Stimulated activated CD4-positive, alpha-beta T cell treated with anti-CD3 and anti-CD28 coated beads, Interleukin-12 subunit alpha, Interleukin-12 subunit beta, amount 100 ng/mL, for 48 hours (primary cell): ENCODE measurements at regions not wholly inside any gene's neighbourhood (a gene's known extent, or its start where the extent isn't known, plus 50 kb on each side); places are given as distances from the start of the nearest gene placed in this dataset.

Experiments
- DNase-seq, 3 donors: peaks; one replicate each; pipeline ENCODE4 v3.0.0-alpha.2; 2020; ENCODE audit warnings: low read depth in 2 of 3, low spot score in 1 of 3

DNA sequence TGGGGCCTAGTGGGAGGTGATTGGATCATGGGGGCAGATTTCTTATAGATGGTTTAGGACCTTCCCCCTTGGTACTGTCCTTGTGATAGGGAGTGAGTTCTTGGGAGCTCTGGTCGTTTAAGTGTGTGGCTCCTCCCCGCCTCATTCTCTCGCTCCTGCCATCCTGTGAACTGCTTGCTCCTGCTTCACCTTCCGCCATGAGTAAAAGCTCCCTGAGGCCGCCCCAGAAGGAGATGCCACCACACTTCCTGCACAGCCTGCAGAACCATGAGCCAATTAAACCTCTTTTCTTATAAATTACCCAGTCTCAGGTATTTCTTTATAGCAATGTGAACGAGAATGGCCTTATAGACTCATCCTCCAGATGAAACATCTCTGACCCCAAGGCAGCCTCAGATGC, 101.5 kb downstream of the KCNF1 start:
- DNase-seq, result no peak

DNA sequence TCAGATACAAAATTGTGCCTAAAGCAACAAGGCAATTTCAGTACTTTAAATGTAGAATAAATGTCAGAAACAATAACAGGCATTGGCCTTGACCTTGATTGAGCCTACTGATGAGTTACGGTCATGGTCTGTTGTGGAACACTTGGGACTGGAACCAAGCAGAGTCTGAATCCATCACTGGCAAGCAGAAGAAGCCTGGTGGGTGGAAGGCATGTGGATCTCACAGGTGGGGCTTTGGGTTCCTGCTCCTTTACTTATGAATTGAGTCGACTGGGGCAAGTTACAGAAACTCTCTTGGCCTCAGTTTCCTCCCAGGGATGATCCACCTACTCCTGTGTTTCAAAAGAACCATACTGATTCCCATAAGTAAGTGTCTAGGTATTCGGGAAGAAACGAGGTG, 102.3 kb downstream of the KCNF1 start:
- DNase-seq, result no peak

DNA sequence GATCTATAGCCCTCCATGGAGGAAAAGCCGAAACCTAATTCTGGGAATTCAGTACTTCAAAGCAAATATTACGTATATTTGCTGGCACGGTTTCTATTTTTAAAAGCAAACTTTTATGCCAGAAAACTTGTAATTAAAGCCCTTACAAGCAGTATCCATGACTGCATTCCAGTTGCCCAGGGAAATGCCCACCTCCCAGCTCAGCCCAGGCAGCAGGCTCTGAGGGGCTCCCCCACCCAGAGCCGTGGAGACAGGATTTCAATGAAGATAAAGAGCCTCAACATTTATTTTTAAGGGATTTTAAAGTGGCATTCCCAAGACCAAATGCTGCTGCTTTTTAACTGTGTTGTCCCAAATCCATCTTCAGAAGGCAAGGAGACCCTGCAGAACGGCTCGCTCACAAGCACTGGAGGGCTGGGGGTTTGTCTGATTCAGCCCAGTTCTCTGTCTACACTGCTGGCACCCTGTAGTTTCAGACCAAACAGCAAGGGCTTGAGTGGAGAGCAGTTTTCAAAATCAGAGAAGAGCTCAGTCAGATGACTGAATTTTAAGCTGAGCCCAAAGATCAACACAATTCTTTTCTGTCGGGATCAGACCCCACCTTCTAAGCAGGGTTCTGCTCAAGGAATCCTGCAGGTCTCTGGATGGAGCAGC, 105.1 kb downstream of the KCNF1 start:
- no peak for DNase-seq

DNA sequence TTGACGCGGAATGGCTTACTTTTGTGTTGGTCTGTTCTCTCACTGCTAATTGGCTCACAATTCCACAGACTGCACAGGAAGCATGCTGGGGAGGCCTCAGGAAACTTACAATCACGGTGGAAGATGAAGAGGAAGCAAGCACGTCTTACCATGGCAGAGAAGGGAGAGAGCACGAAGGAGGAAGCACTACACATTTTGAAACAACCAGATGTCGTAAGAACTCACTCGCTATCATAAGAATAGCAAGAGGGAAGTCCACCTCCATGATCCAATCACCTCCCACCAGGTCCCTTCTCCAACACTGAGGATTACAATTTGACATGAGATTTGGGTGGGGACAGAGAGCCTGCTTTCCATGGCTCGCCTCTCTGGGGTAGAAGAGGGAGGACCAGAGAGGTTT, 106.2 kb downstream of the KCNF1 start:
- DNase-seq, result no peak

DNA sequence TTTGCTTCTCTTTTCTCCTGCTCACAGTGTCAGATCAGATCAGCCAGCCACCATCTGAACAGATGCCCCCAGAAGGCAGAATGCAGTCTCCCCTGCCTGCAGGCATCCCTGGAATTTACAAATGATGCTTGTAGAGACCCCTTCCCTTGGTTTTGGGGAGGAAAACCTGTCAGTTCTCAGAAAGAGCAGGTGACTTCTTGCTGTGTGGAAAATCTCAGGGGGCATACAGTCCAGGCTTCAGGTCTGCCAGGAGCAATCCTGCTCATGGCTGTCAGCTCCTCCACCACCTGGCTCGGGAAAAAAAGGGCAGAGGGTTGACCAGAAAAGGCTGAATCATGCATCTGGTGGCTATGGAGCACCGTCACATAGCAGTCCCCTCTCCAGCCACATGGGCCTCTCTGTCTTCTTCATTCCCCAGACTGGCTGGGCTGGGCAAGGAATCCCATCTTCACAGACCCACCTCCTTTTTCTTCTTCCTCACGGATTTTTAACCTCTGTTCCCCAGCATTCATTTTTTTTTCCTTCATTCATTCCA, 107.0 kb downstream of the KCNF1 start:
- no peak for DNase-seq

DNA sequence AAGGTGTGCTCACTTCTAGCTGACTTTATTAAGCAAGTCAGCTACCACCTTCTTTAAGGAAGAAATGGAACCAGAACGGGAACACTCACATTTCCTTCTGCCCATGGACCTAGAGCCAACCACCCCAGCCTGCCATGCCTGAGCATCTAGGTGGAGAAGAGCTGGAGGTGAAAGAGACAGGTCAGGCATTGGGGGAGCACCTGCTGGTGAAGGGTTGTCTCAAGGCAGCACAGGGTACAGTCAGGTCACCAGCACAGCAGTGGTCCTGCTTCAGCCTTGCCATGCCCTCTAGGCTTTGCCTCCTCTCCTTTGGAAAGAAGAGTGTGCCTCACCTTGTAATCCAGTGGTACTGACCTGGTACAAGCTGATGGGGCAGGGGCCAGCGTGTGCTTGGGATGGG, 107.9 kb downstream of the KCNF1 start:
- DNase-seq, result no peak

DNA sequence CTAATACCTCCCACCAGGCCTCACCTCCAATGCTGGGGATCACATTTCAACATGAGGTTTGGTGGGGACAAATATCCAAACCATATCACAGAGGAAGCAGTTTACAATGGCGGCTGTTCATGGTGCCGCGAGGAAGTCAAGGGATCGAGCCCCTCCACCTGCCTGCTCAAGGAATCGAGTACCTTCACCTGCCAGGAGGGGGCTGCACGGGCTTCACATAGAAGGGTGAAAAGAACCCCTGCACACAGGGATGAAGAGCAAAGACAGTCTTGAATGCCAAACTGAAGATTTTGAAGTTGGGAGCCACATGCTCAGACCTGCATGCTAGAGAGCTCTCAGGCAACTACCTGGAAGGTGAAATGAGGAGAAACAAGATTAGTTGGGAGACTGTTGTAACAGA, 110.3 kb downstream of the KCNF1 start:
- no peak for DNase-seq

DNA sequence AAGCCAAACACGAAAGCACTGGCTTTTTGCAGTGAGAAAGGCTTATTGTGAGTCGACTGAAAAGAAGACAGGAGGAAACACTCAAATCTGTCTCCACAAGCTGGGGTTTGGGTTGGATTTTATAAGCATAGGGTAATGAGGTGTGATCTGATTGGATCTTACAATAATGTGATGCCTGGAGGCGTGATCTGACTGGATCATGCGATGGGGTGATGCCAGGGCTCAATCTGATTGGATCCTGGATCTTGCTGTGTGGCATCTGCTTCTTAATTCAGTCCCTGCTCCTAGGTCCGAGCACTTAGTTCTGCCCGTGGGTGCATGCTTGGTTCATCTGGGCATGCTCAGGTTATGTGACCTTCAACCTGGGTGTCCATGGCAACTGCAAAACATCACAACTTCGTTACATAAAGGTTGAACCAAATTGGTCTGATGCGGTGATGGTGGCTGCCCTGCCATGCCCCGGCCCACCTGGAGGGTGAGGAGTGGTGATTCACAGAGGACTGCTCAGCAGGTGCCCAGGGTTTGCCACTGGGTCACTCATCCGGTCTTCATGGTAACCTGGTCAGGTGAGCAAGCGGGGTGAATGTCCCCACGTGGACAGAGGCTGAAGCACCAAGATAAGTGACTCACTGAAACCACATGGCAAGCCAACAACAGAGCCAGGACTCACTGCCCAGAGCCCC, 111.0 kb downstream of the KCNF1 start:
- DNase-seq, result no peak

DNA sequence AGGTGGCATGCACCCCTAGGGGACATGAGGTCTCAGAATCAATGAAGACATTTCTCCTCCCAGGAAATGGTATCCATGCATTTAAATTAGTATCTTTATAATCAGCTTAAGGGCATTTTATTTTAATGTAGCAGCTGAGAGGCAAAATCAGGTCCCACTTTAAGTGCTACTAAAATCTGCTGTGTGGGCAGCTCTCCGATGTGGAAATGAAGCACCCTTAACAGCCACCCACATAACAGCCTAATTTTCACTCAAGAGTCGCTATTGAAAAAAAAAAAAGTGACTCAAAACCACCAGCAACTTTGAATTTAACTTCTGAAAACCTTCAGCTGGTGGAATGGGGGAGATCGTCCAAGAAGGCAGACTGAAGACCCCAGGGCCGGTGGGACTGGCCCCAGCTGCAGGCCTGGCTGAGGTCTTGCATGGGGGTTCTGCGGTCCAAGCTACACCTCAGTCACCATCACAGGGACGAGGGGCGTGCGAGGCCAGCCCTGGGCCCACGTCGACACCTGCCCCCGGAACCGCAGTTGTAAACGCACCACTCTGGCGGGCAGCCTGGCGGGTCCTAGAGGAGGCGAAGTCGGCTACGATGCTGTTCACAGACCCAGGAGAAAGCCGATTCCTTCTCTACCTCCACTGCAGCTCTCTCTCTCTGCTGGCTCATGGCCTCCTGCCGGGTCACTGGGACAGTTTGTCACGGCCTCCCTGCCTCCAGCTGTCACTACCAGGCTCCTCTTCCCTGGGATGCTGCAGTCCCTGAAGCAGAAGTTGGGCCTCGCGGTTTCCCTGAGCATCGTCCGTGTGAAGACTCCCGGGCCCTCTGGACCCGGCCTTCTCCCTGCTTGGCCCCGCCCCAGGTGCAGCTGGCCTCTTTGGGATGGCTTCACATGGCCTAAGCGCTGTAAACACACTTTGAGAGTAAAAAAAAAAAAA, 111.9 kb downstream of the KCNF1 start:
- DNase-seq, result no peak

DNA sequence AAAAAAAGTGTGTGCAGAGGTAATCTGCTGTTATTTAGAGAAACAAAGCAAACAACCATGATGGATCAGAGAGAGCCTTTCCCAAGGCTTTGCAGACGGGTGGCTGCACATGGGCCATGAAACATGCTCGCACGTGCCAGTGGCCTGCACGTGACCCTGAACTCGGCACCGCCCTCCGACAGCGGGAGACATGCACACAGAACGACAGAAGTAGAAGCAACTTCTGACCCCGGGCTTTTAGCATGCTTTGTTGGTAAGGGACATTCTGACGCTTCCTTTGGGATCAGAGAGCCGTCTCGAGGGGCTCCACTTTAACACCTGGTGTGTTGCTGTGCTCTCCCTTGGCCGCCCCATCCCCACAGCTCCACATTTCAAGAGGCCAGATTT, 112.5 kb downstream of the KCNF1 start:
- DNase-seq, result no peak

DNA sequence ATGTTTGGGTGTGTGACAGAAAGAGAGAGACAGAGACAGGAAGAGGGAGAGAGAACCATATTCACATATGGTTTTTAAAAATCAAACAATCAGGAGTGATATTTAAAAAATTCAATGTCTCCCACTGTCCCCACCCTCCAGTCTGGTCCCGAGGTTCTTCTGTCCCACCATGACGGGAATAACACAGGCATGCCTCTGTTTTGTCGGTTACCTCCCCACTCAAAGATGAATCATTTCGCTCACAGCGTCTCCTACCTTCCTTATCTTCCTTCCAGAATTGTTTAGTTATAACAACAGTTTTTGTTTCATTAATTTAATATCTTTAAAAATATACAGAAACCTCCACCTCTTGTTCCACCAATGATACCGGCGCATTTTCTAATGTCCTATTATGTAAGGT, 113.0 kb downstream of the KCNF1 start:
- DNase-seq, result no peak

DNA sequence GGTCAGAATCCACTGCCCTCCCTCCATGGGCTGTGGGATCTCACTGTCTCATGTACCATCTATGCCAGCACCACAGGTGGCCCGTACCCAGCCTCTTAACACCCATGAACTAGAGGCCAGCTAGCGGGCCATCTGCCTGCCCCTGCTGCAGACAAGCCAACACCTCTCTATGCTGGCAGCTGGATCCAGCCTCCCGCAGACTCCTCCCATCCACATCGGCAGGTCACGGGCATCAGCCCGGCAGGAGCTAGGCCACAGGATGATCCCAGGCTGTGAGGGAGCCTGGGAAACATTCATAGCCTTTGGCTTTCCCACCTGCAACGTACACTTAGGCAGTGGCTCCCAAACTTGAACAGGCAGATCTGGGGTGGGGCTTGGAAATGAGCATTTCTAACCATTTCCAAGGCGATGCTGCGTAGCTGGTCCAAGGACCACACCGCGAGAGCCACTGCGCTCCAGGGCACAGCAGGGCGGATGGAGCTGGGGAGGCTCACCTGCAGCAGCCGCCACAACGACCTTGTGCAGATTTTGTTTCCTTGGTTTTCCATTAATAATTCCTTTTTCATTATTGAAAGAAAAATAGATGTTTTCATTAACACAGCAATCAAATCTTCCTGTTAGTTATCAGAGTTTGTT, 114.7 kb downstream of the KCNF1 start:
- no peak for DNase-seq

DNA sequence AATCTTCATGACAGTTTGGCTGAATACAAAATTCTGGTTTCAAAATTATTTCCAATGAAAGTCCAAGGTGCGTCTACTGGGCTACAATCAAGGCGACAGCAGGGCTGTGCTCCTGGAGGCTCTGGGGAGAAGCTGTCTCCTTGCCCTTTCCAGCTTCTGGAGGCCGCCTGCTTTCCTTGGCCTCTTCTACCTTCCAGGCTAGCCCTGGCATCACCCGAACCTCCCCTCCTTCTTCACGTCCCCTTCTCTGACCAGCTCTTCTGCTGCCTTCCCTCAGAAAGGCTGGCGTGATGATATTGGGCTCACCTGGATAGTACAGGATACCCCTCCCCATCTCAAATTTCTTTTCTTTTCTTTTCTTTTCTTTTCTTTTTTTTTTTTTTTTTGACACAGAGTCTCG, 115.5 kb downstream of the KCNF1 start:
- DNase-seq, result no peak

DNA sequence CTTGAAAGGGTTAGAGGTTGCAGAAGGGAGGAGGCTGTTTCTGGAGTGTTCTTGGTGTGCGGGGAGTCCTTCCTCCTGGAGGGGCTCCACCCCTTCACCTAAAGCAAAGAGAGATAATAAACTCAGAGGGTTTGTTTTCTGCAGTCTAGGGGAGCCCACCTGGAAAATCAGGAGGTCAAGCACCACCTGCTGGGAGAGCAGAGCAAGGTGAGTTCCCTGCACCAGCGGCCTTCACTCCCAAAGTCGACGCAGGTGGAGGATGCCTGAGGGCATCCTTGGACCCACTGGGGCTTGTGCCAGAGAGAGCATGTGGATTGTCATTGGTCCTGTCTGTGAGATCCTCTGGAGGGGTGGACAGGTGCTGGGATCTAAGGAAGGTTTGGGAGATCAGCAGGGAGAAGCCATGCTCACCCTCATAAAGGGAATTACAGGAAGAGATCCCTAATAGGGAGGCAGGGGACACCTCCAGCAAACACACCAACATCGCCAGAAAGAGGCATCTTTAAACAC, 116.7 kb downstream of the KCNF1 start:
- DNase-seq, result no peak

DNA sequence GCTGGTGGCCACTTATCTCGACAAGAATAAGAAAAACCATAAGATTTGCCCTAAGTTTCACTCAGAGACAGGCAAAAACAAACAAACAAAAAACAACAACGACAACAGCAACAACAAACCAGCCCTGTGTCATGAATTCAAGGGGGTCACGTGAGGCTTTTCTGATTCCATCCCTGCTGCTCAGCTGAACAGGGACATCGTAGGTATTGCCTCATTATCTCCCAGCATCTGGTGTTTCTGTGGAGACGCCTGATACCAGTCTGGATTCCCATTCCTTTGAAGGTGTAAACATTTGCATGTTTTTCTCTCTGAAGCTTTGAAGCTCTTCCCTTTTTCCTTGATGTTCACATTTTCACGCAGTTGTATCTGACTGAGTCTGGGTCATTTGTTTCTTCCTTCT, 117.4 kb downstream of the KCNF1 start:
- DNase-seq, result no peak

DNA sequence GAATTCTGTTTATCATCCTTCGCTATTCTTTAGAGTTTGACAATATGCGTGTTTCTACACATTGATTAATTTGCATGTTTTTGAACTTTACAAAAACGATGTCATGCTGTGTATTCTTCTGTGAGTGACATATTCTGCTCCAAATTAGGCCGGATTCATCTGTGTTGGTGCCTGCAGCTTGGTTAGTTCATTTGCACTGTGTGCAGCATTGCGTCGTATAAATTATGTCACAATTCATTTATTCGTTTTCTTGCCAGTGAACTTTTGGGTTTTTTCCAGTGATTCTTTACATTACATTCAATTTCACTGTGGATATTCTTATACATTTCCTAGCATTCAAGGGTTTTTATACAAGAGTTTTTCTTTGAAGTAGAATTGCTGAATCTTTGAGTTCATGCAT, 118.3 kb downstream of the KCNF1 start:
- DNase-seq, result no peak

DNA sequence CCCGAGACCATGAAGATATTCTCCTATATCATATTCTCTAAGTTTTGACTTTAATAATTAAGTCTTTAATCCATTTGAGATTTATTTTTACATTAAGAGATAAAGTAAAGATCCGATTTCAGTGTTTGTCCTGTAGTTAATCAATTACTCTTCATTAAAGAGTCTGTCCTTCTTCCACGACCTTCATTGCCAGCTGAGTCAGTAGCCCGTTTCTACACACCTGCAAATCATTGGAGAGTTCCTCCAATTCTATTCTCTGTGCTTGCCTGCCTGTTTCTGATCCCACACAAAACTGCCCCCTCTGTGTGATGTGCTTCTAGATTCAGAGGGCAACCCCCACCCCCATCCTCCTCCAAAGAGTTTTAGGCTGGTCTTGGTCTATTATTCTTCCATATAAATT, 119.2 kb downstream of the KCNF1 start:
- DNase-seq, result no peak

DNA sequence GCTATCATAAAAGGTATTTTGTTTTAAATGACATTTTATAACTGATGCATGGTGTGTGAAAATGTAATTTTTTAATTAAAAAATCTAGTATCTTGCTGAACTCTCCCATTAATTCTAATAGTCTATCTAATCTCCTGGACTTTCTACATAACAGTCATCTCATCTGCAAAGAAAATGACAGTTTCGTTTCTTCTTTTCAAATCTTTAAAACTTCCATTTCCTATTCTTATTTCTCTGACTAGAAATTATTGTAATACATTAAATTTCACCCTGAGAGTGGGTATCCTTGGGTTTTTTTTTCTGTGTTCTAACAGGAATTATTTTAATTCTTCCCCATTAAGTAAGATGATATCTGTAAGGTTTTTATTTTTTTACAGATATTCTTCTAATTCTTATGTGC, 120.1 kb downstream of the KCNF1 start:
- DNase-seq, result no peak

DNA sequence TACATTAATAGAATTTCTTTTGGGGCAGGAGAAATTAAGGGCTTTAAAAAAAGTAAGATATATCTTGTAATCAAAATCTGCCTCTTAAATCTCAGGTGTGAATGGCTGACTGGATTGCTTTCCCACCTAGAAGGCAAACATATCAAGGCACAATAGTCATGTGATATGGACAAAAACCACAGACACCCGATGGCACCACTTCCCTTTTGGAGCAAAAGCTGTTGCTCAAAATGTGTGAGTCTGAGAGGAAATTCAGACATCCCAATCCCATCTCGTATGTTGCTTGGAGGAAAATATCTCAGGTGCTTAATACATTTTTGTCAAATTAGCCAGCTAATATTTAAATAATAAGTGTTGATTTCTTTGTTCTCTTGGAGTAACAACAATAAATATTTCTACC, 120.7 kb downstream of the KCNF1 start:
- no peak for DNase-seq

DNA sequence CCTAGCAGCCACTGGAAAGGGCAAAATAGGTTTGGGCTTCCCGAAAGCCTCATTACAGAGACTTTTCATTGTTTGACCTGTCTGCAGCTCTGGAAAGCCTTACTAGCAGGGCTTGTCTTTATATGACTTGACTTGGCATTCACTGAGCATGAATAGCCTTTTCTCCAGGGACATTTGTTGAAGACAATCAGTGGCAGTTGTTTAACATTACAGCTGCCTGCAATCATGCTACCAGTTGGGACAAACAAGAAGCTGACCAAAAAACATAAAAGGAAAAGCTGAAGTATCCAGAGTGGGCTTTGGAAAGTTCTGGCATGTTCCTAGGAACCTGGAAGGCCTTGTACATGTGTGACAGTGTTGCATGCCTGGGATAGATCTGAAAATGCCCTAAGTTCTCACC, 121.4 kb downstream of the KCNF1 start:
- DNase-seq, result no peak

DNA sequence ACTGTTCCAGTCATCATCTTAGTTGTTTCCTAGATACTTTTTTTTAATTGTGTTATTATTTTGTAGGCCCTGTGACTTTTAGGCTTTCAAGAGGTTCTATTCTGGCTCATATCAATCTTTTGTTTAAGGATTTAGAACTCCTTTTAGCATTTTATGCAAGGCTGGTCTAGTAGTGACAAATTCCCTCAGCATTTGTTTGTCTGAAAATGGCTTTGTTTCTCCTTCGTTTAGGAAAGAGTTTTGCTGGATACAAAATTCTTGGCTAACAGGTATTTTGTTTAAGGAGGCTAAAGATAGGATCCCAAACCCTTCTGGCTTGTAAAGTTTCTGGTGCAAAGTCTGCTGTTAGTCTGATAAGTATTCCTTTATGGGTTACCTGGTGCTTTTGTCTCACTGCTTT, 116.6 kb upstream of the SLC66A3 start:
- DNase-seq, result no peak
